ENCODE measurements at regions not wholly inside any gene's neighbourhood (a gene's known extent, or its start where the extent isn't known, plus 50 kb on each side); places are given as distances from the start of the nearest gene placed in this dataset.

DNA sequence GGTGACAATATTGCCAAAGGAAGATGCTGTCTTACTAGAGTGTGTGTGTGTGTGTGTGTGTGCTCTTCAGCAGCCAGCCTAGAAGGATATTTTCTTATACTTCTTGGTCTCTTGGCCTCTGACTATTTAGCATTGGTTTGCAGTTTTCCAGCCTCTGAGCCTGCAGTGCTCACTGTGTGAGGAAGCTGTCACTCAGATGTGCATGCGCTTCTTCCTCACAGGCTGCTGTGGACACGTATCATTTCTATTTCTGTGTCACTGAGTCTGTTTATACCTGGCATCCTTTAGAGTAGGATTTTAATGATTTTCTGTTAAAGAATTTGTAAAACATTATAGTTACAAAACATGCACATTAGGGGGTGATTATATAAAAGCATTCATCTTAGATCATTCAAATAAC is 83.3 kb downstream of the ALDH8A1 start:
- Histone ChIP-seq H3K4me1 (peaks cover 0 to 29% (median 5%) of the 10 kb centered on the region in 4 donors), H3K36me3 (no peaks in the 10 kb centered on the region), H3K9me3 (no peaks in the 10 kb centered on the region), H3K4me3 (no peak overlapping the region), H3K27me3 (no peaks in the 10 kb centered on the region), H3K27ac (no peak overlapping the region)
- ATAC-seq (no peak), DNase-seq (no peak)
- intact Hi-C loops (cut with DNase I): no loop called here
- TF ChIP-seq POLR2A (IDR thresholded peaks at IDR 0.05): no peak
- TF ChIP-seq, protein P1, sequence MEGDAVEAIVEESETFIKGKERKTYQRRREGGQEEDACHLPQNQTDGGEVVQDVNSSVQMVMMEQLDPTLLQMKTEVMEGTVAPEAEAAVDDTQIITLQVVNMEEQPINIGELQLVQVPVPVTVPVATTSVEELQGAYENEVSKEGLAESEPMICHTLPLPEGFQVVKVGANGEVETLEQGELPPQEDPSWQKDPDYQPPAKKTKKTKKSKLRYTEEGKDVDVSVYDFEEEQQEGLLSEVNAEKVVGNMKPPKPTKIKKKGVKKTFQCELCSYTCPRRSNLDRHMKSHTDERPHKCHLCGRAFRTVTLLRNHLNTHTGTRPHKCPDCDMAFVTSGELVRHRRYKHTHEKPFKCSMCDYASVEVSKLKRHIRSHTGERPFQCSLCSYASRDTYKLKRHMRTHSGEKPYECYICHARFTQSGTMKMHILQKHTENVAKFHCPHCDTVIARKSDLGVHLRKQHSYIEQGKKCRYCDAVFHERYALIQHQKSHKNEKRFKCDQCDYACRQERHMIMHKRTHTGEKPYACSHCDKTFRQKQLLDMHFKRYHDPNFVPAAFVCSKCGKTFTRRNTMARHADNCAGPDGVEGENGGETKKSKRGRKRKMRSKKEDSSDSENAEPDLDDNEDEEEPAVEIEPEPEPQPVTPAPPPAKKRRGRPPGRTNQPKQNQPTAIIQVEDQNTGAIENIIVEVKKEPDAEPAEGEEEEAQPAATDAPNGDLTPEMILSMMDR (IDR thresholded peaks at IDR 0.05): no peak
- WGBS (ENCODE audit: insufficient coverage, low coverage, low lambda C conversion rate, missing lambda C conversion rate): 50% methylated on average over 2 of the region's 2 CpGs

DNA sequence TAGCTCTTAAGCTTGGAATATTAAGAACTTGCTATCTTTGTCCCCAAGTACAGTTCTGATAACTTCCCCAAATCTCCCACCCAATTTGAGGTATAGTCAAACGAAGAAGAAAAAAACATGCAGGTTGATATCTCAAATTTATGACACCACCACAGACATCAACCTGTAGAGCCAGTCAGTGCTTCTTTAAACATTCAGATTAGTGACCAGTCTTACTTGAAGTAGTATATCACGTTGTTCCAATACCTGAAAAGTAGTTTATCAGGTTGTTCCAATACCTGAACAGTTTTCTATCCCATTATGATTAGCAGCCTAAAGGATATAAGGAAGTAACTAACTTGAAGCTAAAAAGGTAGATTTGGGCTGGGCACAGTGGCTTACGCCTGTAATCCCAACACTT is 85.3 kb downstream of the ALDH8A1 start:
- Histone ChIP-seq H3K9me3 (no peaks in the 10 kb centered on the region), H3K4me3 (no peak overlapping the region), H3K4me1 (peaks cover 0 to 29% (median 5%) of the 10 kb centered on the region in 4 donors), H3K27me3 (no peaks in the 10 kb centered on the region), H3K36me3 (no peaks in the 10 kb centered on the region), H3K27ac (peak overlapping the region; percentile 86 to 97 (median 97))
- TF ChIP-seq, protein P1 (IDR thresholded peaks at IDR 0.05): no peak
- TF ChIP-seq POLR2A (IDR thresholded peaks at IDR 0.05): no peak
- peak in 1 of 4 donors; percentile 2 for ATAC-seq
- 66% methylated on average over 3 of the region's 3 CpGs for WGBS (ENCODE audit: insufficient coverage, low coverage, low lambda C conversion rate, missing lambda C conversion rate)
- no peak for DNase-seq
- intact Hi-C loops (cut with DNase I): no loop called here

DNA sequence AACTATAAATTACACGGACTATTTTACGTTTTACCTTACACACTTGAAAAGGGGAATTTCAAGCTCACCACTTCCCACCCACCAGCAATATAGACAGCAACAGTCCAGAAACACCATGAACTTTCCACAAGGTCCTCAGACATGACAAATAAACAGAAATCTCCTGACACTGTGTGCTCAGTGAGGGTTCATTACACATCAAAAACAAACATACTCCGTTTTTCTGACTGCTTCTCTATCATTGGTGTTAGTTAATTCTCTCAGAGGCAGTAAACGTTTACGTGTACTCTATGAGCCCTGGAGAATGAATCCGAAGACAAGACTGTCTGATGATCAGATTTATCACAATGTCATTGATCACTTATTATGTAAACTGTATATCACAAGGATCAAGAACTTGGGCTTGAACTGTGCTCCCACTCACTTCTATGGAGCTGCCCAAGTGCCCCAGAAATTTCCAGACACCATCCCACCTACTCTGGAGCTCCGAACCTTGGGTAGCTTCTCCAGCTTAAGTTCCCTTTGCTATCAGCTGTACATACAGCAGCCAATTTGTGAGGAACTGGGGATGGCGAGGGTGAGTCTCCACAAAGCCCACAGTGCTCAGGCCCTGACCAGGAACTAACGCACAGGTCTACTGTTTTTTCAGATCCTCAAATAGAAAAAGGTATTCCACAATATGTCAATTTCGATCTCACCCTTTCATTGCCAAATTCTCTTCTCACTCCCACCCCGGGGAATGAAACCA is 86.0 kb downstream of the ALDH8A1 start:
- Histone ChIP-seq H3K27ac (peak overlapping the region; percentile 86 to 97 (median 97)), H3K9me3 (no peaks in the 10 kb centered on the region), H3K4me1 (peaks cover 0 to 29% (median 5%) of the 10 kb centered on the region in 4 donors), H3K36me3 (no peaks in the 10 kb centered on the region), H3K27me3 (no peaks in the 10 kb centered on the region), H3K4me3 (no peak overlapping the region)
- intact Hi-C loops (cut with DNase I): no loop called here
- TF ChIP-seq POLR2A (IDR thresholded peaks at IDR 0.05): no peak
- TF ChIP-seq, protein P1 (IDR thresholded peaks at IDR 0.05): no peak
- ATAC-seq: peak; percentile 91 to 96 (median 96)
- 33% methylated on average over 10 of the region's 11 CpGs for WGBS (ENCODE audit: insufficient coverage, low coverage, low lambda C conversion rate, missing lambda C conversion rate)
- peak in 1 of 3 donors; percentile 69 for DNase-seq

DNA sequence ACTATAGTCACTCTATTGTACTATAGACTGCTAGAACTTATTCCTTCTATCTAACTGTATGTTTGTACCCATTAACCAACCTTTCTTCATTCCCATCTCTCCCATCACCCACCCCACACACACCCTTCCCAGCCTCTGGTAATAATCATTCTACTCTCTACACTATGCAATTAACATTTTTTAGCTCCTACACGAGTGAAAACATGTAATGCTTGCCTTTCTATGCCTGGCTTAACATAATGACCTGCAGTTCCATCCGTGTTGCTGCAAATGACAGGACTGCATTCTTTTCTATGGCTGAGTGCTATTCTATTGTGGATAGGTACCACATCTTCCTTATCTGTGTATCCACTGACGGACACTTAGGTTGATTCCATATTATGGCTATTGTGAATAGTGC is 95.5 kb downstream of the ALDH8A1 start:
- no peaks in the 10 kb centered on the region for H3K9me3 ChIP-seq
- peak overlapping the region in 2 of 3 donors; percentile 13 to 97 for H3K27ac ChIP-seq
- no peaks in the 10 kb centered on the region for H3K27me3 ChIP-seq
- H3K4me3 ChIP-seq: no peak overlapping the region
- 74% methylated on average over 3 of the region's 3 CpGs for WGBS (ENCODE audit: insufficient coverage, low coverage, low lambda C conversion rate, missing lambda C conversion rate)
- no peaks in the 10 kb centered on the region for H3K36me3 ChIP-seq
- intact Hi-C loops (cut with DNase I): no loop called here
- DNase-seq: no peak
- peaks cover 0 to 37% (median 16%) of the 10 kb centered on the region in 4 donors for H3K4me1 ChIP-seq
- no peak for TF ChIP-seq POLR2A (IDR thresholded peaks at IDR 0.05)
- TF ChIP-seq, protein P1 (IDR thresholded peaks at IDR 0.05): no peak
- ATAC-seq: no peak

Data from right lobe of liver (tissue), 6 donors.